Bronchial epithelial cell (primary cell): ENCODE measurements at regions not wholly inside any gene's neighbourhood (a gene's known extent, or its start where the extent isn't known, plus 50 kb on each side); places are given as distances from the start of the nearest gene placed in this dataset.

Source experiments
- DNase-seq: peaks from one replicate; pipeline ENCODE4 v3.0.0-alpha.2; 2010; ENCODE audit warnings: low read depth
- FAIRE-seq: peaks from 2 replicates; lab custom pipeline; 2011; peaks lifted over from hg19 to GRCh38; lab: Jason Lieb, UNC
- H3K27me3 ChIP-seq: 2 replicates; pipeline ENCODE4 v1.5.1; 2011; ENCODE audit warnings: low read length; ENCODE audit not compliant: control insufficient read depth, insufficient read depth
- H3K36me3 ChIP-seq: 2 replicates; pipeline ENCODE4 v1.5.1; 2011; ENCODE audit warnings: low read length; ENCODE audit not compliant: control insufficient read depth, insufficient read depth
- H3K4me3 ChIP-seq: 2 replicates; pipeline ENCODE4 v1.5.1; 2011; ENCODE audit warnings: mild to moderate bottlenecking, low read depth, low read length, control low read depth
- TF ChIP-seq, protein P1 (sequence below): IDR thresholded peaks from 2 replicates; pipeline ENCODE4 v1.5.1; 2011; ENCODE audit warnings: mild to moderate bottlenecking, moderate library complexity, low read length, control low read depth, inconsistent platforms; ENCODE audit not compliant: insufficient read depth, severe bottlenecking

DNA sequence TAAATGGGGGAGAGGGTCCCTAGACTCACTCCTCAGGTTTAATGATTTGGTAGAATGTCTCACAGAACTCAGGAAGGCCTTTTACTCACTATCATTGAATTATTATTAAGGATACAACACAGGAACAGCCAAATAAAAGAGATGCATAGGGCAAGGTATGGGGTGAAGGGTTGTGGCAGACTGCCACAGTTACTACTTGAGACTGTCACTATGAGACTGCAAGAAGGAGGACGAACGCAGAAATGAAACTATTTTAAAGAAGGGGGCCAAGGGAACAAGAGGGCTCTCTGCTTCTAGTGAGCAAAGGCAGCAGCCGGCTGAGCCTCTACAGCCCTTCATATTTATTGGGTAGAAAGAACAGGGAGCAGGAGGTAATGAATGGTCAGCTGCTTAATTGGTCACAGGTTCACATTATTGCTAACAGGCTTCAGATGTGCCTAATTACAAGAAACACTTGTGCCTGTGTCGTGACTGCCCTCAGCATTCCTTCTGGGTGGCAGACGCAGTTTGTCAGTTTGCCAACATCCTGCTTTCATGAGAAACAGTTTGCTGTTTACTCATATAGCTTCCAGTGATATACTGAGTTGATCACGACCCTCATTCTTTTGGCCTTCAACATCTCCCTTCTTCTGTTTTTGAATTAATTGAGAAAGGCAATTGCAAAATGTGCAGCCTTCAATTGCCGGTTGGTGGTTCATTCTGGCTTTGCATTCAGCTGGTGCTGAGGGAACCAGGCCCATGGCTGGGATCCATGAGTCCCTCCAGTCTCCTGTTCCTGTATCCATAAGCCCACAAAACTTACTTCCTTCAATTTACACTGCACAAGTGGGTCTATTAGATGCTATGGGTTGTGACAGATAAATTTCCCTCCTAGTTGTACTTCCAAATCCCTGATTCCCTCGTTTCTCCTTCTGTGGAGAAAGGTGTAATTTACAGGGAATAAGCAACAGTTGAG lies 82.8 kb upstream of the PLEKHG7 start:
- Histone ChIP-seq H3K27me3 (no peaks in the 10 kb centered on the region), H3K36me3 (no peaks in the 10 kb centered on the region), H3K4me3 (no peak overlapping the region)
- DNase-seq (peak; percentile 61), FAIRE-seq (no peak)
- TF ChIP-seq, protein P1, sequence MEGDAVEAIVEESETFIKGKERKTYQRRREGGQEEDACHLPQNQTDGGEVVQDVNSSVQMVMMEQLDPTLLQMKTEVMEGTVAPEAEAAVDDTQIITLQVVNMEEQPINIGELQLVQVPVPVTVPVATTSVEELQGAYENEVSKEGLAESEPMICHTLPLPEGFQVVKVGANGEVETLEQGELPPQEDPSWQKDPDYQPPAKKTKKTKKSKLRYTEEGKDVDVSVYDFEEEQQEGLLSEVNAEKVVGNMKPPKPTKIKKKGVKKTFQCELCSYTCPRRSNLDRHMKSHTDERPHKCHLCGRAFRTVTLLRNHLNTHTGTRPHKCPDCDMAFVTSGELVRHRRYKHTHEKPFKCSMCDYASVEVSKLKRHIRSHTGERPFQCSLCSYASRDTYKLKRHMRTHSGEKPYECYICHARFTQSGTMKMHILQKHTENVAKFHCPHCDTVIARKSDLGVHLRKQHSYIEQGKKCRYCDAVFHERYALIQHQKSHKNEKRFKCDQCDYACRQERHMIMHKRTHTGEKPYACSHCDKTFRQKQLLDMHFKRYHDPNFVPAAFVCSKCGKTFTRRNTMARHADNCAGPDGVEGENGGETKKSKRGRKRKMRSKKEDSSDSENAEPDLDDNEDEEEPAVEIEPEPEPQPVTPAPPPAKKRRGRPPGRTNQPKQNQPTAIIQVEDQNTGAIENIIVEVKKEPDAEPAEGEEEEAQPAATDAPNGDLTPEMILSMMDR = no peak

DNA sequence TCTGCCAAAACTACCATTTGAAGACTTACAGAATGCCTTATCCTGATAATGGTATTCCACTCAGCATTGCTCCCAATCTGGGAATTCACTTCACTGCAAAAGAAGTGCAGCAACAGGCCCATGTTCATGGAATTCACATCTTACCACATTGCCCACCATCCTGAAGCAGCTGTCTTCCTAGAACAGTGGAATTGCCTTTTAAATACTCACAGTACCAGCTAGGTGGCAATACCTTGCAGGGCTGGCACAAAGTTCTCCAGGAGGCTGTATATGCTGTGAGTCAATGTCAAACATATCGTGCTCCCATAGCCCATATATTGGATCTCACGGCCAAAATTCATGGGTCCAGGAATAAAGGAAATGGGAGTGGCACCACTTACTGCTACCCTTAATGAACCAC lies 83.8 kb upstream of the PLEKHG7 start:
- TF ChIP-seq, protein P1 = no peak
- H3K4me3 ChIP-seq = no peak overlapping the region
- no peaks in the 10 kb centered on the region for H3K27me3 ChIP-seq
- H3K36me3 ChIP-seq = no peaks in the 10 kb centered on the region
- peak; percentile 77 for FAIRE-seq
- DNase-seq = no peak

DNA sequence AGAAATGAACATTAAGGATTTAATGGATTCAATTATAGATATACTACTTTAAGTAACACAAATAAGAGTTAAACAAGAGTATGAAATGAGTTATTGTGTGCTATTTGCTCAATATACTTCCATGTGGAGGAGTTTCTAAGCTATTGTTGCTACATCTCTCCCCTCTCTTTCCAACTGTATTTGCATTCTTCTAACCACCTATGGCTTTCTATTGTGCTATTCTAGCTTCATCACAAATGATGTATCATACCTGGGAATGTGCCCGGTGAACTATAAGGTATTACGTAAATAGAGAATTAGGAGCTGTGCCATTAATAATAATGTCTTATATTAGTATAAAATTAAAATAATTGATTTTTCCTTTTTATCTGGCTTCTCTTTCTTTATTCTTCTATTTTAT lies 87.1 kb upstream of the PLEKHG7 start:
- Histone ChIP-seq H3K4me3 (no peak overlapping the region), H3K27me3 (no peaks in the 10 kb centered on the region), H3K36me3 (no peaks in the 10 kb centered on the region)
- no peak for FAIRE-seq
- TF ChIP-seq, protein P1 = no peak
- peak; percentile 94 for DNase-seq

DNA sequence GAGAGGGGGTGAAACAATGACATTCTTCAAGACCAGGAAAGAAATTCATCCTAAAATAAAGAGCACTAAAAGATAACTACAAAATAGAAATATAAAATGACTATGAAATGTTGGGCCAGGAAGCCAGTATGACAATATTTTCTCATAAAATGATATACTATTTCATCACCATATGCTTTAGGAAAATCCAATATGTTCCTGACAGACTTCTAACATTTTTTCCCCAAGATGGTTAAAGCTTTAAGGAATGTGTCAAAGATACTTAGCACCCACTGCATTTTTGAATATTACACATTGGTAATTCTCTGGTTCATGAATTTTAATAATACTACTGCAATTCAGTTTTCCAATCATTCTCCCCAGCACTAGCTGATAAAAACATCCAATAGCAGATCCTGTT lies 87.7 kb upstream of the PLEKHG7 start:
- DNase-seq (no peak), FAIRE-seq (no peak)
- H3K36me3 ChIP-seq = no peaks in the 10 kb centered on the region
- no peak overlapping the region for H3K4me3 ChIP-seq
- TF ChIP-seq, protein P1 = no peak
- no peaks in the 10 kb centered on the region for H3K27me3 ChIP-seq

DNA sequence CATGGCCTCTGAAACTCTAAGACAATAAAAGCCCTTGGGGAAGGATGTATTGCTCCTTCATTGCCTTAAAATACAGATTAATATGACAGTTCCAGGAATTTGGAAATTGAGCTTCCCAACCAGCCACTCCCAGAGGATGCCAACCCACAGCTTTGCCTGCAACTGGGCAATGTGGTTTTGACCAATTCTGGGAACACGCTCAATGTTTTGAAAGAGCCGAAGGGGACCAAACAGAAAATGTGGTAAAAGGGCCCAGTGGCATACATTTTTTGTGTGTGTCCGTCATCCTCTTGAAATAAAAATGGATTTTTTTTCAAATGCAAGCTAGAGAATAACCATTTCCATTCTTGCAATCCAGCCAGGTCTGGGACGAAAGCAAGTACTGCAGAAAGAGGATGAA lies 88.3 kb upstream of the PLEKHG7 start:
- Histone ChIP-seq H3K36me3 (no peaks in the 10 kb centered on the region), H3K27me3 (no peaks in the 10 kb centered on the region), H3K4me3 (no peak overlapping the region)
- DNase-seq = no peak
- FAIRE-seq = no peak
- TF ChIP-seq, protein P1 = no peak
